GM21390 (cell line): ENCODE measurements at regions not wholly inside any gene's neighbourhood (a gene's known extent, or its start where the extent isn't known, plus 50 kb on each side); places are given as distances from the start of the nearest gene placed in this dataset.

Experiments
- ATAC-seq: cut with Tn5 transposase; IDR thresholded peaks from one replicate; pipeline ENCODE4 v1.9.1; 2021; ENCODE audit not compliant: unreplicated experiment

GRCh38 chrX:134747006-134747405 lies 50.0 kb downstream of the PABIR2 start:
- ATAC-seq, result no peak

GRCh38 chrX:134746410-134746785 lies 50.6 kb downstream of the PABIR2 start:
- no peak for ATAC-seq

- no peak for ATAC-seq
Measured at GRCh38 chrX:134745636-134746409, 51.2 kb downstream of the PABIR2 start.

DNA sequence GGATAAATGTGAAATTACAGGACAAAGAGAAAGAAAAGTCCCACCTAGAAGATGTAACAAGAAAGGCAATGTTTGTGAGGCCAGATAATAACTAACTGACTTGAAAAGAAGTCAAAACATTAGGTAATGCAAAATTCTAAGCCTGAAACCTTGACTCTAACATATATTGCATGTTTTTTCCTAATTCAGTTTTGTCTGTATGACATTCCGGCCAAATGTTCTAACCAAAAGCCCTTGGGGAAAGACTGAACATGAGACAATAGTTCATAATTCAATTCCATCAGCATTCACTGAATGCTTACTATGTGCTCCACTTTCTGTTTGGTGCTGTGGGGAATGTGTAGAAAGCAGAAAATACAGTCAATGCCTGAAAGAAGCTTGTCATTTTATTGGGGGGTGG lies 53.9 kb downstream of the PABIR2 start:
- ATAC-seq, result no peak

DNA sequence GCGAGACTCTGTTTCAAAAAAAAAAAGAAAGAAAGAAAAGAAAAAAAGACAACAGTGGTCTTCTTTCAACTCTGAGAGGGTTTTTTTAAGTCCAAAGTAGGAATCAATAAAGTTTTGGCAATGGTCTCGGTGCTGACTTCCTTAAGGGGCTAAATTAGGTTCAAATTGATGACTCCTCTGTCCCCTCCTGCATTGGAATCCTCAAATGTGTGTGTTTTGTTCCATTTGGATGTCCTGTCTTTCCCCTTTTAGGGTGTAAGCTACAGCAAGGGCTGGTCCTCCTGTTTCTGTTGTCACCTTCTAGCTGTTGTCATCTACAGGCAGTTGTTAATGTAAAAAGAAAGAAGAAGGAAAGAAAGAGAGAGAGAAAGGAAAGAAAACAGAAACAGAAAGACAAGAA lies 54.4 kb downstream of the PABIR2 start:
- no peak for ATAC-seq

- no peak for ATAC-seq
Measured at GRCh38 chrX:134741746-134742145, 55.3 kb downstream of the PABIR2 start.

GRCh38 chrX:134738986-134739740 lies 57.8 kb downstream of the PABIR2 start:
- no peak for ATAC-seq

GRCh38 chrX:134738445-134738844 lies 58.6 kb downstream of the PABIR2 start:
- ATAC-seq, result no peak

DNA sequence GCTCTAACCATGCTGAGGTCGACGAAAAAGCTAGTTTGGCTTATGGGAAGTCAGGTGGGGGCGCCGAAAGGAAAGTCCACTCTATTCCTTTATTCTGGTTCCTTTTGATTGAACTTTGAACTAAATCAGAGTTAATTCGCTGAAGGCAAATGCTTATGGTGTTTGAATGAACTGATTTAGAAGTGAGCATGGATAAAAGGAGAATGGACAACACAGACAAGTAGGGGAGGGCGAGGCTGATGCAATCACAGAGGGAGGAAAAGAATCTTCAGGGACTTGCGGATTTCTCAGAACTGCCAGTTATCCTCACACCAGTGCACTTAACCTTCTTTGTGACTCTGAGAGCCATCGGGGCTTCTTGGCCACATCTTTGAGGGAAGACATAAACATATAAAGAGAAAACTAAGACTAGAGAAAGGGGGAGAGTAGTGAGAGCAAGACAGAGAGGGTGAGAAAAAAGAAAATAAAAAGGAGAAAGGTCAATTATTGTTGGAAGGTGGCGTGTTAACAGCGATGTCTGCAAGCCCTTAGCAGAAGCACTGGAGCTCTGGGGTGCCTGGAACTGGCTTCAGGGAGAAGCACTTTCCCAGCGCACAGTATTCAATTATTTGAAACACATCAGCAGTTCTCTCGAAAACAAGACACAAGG lies 59.2 kb downstream of the PABIR2 start:
- ATAC-seq, result no peak

DNA sequence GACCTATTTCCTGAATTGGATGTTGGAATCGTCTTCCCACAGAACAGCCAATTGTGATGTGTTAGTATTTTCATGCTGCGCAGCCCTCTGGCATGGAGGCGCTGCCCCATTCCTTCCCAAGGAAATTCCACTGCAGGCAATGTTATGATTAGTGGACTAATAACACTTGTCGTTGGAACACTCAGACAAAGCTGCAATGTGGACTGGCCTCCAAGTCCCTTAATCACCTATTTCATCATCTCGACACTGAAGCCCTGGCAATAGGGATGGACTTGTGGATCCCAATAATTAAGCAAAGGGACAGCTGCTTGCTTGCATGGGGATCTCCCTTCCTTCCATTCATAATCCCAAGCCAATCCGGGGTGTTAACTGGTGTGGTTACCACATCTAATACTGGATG lies 59.9 kb downstream of the PABIR2 start:
- ATAC-seq, result no peak

- no peak for ATAC-seq
Measured at GRCh38 chrX:134736356-134736755, 60.6 kb downstream of the PABIR2 start.

GRCh38 chrX:134735015-134735414 lies 62.0 kb downstream of the PABIR2 start:
- no peak for ATAC-seq

DNA sequence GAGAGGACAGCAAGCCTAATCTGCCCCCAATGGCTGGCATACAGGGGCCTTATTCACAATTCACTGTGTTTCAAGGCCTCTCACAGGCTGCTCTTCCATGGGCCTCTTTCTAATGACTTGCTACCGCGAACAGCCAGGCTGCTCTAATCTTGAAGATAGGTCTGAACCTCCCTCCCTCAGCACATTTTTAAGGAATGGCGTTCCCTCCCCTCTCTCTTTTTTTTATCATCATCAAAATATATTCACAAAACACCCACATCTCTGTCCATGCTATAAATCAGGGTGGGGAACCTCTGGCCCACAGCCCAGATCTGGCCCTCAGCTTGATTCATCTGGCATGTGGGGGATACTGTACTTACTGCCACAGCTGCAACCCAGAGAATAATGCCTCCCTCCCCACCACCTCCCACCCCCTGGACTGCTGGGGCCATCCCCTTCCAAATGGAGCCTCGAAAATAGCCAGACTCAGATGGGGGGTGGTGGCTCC lies 62.5 kb downstream of the PABIR2 start:
- ATAC-seq, result no peak

DNA sequence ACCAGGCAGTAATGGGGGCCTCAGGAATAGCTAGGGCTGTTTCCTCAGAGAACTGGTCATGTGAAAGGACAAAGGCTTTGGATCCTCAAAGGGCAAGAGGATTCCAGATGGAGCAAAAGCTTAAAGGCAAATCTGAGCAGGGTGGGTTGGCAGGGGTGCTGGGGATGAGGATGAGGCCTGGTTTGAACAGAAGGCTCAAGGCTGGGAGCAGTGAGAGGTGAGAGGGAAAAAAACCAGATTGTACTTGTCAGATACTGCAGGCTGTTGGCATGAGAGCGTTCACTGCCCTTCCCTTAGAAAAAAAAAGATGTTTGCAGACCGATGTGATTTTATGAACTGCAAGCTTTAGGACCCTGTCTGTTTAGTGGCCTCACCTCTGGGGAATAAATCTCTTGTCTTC lies 63.4 kb downstream of the PABIR2 start:
- no peak for ATAC-seq

DNA sequence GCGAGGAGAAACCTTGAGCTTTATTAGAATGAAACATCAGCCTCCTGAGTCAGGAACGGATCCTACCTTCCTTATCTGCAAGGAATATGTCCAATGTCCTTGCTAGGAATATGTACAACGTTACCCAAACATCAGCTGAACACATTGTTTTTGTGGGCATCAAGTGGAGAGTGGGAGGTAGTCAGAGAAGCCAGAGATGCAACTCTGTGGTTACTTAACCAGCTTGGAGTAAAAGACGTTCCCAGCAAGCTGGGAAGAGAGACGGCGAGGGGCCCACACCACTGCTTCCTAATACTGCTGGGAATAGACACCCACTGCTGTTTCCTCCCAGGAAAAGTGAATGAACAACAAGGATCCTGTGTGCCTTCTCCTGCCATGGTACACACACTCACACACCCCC lies 64.3 kb downstream of the PABIR2 start:
- no peak for ATAC-seq

- no peak for ATAC-seq
Measured at GRCh38 chrX:134732152-134732551, 64.9 kb downstream of the PABIR2 start.

DNA sequence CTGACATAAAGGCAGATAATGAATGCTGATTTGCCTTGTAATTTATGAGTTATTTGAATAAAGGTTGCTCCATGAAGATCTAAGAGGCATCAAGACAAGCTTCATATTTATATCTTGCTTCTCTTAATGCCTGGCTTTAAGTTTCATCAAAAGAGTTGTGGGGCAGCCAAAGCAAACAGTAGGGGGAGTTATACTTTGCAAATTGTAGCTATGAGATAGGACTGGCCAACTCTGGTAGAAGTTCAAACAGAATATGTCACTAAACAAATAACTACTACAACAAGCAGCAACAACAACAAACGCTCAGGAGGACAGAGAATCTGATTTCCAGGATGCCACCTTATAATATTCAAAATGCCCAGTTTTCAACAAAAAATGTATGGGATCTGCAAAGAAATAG lies 69.1 kb upstream of the PLAC1 start:
- ATAC-seq, result no peak

DNA sequence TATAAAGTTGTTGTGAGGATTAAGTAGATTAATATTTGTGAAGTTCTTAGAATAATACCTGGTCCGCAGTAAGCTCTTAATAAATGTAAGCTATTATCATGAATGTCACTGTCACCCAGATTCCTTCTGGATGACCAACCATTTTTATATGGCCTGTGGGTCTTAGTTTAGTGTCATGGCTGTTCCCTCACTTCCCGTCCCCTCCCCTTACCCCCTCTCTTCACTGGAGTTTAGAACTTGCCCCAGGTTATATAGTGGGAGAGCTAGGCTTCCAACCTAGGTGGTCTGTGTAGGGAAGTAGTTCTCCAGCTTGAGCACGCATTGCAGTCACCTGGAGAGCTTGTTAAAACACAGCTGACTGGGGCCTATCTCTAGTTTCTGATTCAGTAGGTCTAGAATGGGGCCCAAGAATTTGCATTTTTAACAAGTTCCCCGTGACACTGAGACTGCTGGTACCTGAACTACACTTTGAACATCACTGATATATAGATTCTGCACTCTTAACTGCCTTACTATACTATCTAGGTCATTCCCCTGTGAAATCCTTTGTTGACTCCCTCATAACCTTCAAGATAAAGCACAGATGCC lies 66.9 kb upstream of the PLAC1 start:
- ATAC-seq, result no peak

GRCh38 chrX:134721766-134722532 lies 63.7 kb upstream of the PLAC1 start:
- no peak for ATAC-seq

DNA sequence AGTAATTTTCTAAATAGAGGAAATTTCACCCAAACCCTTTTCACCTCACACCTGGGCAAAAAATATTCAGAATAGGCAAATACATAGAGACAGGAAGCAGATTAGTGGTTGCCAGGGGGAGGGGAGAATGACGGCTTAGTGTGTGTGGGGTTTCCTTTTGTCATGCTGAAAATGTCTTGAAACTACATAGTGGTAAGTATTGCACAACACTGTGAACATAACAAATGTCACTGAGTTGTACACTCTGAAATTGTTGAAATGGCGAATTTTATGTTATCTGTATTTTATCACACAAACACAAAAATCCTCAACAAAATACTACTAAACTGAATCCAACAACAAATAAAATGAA lies 60.7 kb upstream of the PLAC1 start:
- peak; percentile 85 for ATAC-seq
